CD4-positive, alpha-beta T cell treated with Interleukin-4 for 1 hour (primary cell): ENCODE measurements at regions not wholly inside any gene's neighbourhood (a gene's known extent, or its start where the extent isn't known, plus 50 kb on each side); places are given as distances from the start of the nearest gene placed in this dataset.
"Not testable (repeated sequence)": the region's sequence is repeated elsewhere in the genome, so short reads cannot be mapped to it uniquely, and the experiment has no call there.

Experiments
- DNase-seq, 2 donors: peaks; one replicate each; pipeline ENCODE4 v3.0.0-alpha.2; 2020 to 2022

- no peak for DNase-seq
Measured at GRCh38 chr6:126210398-126211075, 129.4 kb upstream of the CENPW start.

- no peak for DNase-seq
Measured at GRCh38 chr6:126217497-126217896, 122.4 kb upstream of the CENPW start.

GRCh38 chr6:126220901-126221300 is 119.0 kb upstream of the CENPW start:
- DNase-seq = not testable (repeated sequence)

GRCh38 chr6:126227833-126228702 is 111.8 kb upstream of the CENPW start:
- no peak for DNase-seq

GRCh38 chr6:126232671-126233070 is 107.2 kb upstream of the CENPW start:
- no peak for DNase-seq

GRCh38 chr6:126233192-126233591 is 106.7 kb upstream of the CENPW start:
- DNase-seq = no peak

GRCh38 chr6:126235363-126235762 is 104.6 kb upstream of the CENPW start:
- DNase-seq = no peak

- DNase-seq = no peak
Measured at GRCh38 chr6:126245077-126245476, 94.8 kb upstream of the CENPW start.

- DNase-seq = no peak
Measured at GRCh38 chr6:126252154-126252553, 87.8 kb upstream of the CENPW start.

GRCh38 chr6:126253431-126253830 is 86.5 kb upstream of the CENPW start:
- no peak for DNase-seq

GRCh38 chr6:126258150-126258549 is 81.8 kb upstream of the CENPW start:
- no peak for DNase-seq

GRCh38 chr6:126261792-126262421 is 78.0 kb upstream of the CENPW start:
- DNase-seq = no peak

GRCh38 chr6:126264265-126264664 is 75.7 kb upstream of the CENPW start:
- no peak for DNase-seq

GRCh38 chr6:126266664-126267063 is 73.3 kb upstream of the CENPW start:
- no peak for DNase-seq

- no peak for DNase-seq
Measured at GRCh38 chr6:126267626-126268025, 72.3 kb upstream of the CENPW start.

GRCh38 chr6:126268092-126268491 is 71.8 kb upstream of the CENPW start:
- DNase-seq = no peak

- no peak for DNase-seq
Measured at GRCh38 chr6:126280287-126280686, 59.6 kb upstream of the CENPW start.

GRCh38 chr6:126285871-126286365 is 54.0 kb upstream of the CENPW start:
- DNase-seq = no peak
